ENCODE measurements at regions not wholly inside any gene's neighbourhood (a gene's known extent, or its start where the extent isn't known, plus 50 kb on each side); places are given as distances from the start of the nearest gene placed in this dataset.

DNA sequence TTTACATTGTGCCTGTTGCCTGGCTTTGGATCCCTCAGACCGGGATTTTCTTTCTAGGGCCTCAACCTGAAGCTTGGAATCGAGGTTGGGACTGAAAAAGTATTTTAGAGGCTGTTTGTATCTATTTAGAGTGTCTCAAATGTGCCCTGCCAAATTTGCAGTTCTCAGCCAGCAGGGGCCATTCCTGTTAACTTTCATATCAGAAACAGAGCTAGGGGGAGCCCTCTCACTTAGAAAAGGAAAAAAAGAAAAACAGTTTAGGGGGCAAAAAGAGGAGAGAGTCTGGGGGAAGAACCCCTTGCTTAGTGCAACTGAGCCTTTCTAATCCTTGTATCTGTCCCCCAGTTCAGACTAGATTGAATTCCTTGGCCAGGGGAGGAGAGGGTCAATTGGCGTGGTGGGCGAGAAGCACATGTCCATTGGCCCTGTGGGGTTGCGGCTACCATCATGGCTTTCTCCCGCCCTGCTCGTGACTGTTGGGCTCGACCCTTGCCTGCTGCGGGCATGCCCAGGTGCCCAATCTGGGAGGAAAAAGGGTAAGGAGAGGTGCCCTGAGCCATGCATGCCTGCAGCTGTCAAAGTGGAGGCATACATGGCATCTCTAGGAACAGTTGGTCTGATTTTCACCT is 101.6 kb downstream of the CFAP44 start:
- ChIA-PET POLR2A (ENCODE audit: low non-redundant PET) (no interaction called here), CTCF (interaction anchor here (0.6 kb wide), 1 partner anchor 1019 kb away, joined by 3 read pairs; no protein-coding TSS in a partner anchor)
- TF ChIP-seq, protein P1, sequence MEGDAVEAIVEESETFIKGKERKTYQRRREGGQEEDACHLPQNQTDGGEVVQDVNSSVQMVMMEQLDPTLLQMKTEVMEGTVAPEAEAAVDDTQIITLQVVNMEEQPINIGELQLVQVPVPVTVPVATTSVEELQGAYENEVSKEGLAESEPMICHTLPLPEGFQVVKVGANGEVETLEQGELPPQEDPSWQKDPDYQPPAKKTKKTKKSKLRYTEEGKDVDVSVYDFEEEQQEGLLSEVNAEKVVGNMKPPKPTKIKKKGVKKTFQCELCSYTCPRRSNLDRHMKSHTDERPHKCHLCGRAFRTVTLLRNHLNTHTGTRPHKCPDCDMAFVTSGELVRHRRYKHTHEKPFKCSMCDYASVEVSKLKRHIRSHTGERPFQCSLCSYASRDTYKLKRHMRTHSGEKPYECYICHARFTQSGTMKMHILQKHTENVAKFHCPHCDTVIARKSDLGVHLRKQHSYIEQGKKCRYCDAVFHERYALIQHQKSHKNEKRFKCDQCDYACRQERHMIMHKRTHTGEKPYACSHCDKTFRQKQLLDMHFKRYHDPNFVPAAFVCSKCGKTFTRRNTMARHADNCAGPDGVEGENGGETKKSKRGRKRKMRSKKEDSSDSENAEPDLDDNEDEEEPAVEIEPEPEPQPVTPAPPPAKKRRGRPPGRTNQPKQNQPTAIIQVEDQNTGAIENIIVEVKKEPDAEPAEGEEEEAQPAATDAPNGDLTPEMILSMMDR (conservative IDR thresholded peaks at IDR 0.05; ENCODE audit: low read depth, low read length), result peak; percentile 61
- TF ChIP-seq EZH2 (IDR thresholded peaks at IDR 0.05; ENCODE audit: borderline replicate concordance, low read depth, low read length, poor library complexity, severe bottlenecking), result no peak

More for the DNA sequence above, 101.6 kb downstream of the CFAP44 start:
- Histone ChIP-seq H3K36me3 (ENCODE audit: insufficient read depth, low read length, poor library complexity, severe bottlenecking) (no peaks in the 10 kb centered on the region), H3K9me3 (ENCODE audit: low read depth, low read length, poor library complexity, severe bottlenecking) (no peaks in the 10 kb centered on the region), H3K27me3 (replicated peaks; ENCODE audit: insufficient read depth, low read depth, low read length, poor library complexity) (no peaks in the 10 kb centered on the region), H3K4me1 (ENCODE audit: insufficient read depth, low read length, poor library complexity, severe bottlenecking) (no peaks in the 10 kb centered on the region), H3K4me3 (ENCODE audit: low read depth, low read length, poor library complexity, severe bottlenecking) (no peak overlapping the region), H3K27ac (ENCODE audit: low read depth, low read length, poor library complexity, severe bottlenecking) (no peak overlapping the region)
- intact Hi-C loops (cut with micrococcal nuclease; ENCODE audit: unreplicated experiment), result no loop called here
- BruUV-seq (replicated peaks), result no TSS peak
- peak; percentile 17 for DNase-seq (ENCODE audit: low spot score)
